IMR-90 (cell line): ENCODE measurements at regions not wholly inside any gene's neighbourhood (a gene's known extent, or its start where the extent isn't known, plus 50 kb on each side); places are given as distances from the start of the nearest gene placed in this dataset.

Experiments
- ATAC-seq: fragments of 200-7000 bp; cut with Tn5 transposase; 2 replicates; pipeline ENCODE4 v1.9.1; 2020; ENCODE audit warnings: low read depth, mild to moderate bottlenecking, moderate library complexity
- BruUV-seq: library from RNA; stranded (reverse); fragments of 400-500 nt; replicated peaks from 2 replicates; lab custom pipeline; 2021; lab: Mats Ljungman, UMichigan
- CTCF ChIA-PET: fragments of 300-600 bp; formaldehyde crosslinking; extraction: SDS; loops from one replicate; lab custom pipeline; 2021; ENCODE audit warnings: antibody characterized with exemption; lab: Yijun Ruan, JAX
- POLR2A ChIA-PET: fragments of 300-600 bp; sonication (Branson Sonifier 250); formaldehyde crosslinking; loops from one replicate; lab custom pipeline; 2022; ENCODE audit warnings: antibody characterized with exemption; ENCODE audit not compliant: unreplicated experiment; lab: Charles Lee
- DNase-seq: peaks from one replicate; pipeline ENCODE4 v3.0.0; 2013
- H2AFZ ChIP-seq: replicated peaks from 2 replicates; pipeline ENCODE3; 2013; ENCODE audit warnings: low read length, mild to moderate bottlenecking; ENCODE audit not compliant: poor library complexity
- H2AK5ac ChIP-seq: 2 replicates; pipeline ENCODE4 v1.6.1; 2013; ENCODE audit warnings: low read depth, low read length, inconsistent platforms
- H2AK9ac ChIP-seq: replicated peaks from 2 replicates; pipeline ENCODE3; 2013; ENCODE audit warnings: mild to moderate bottlenecking, low read depth, low read length, moderate library complexity; ENCODE audit not compliant: poor library complexity
- H2BK120ac ChIP-seq: 2 replicates; pipeline ENCODE4 v1.6.1; 2013; ENCODE audit warnings: low read depth, low read length, inconsistent platforms
- H2BK15ac ChIP-seq: 3 replicates; pipeline ENCODE4 v1.6.1; 2013; ENCODE audit warnings: low read depth, low read length, inconsistent platforms
- H2BK20ac ChIP-seq: 2 replicates; pipeline ENCODE4 v1.6.1; 2013; ENCODE audit warnings: low read depth, mild to moderate bottlenecking, inconsistent platforms, low read length, moderate library complexity
- H2BK5ac ChIP-seq: 2 replicates; pipeline ENCODE4 v1.6.1; 2013; ENCODE audit warnings: mild to moderate bottlenecking, low read depth, low read length, inconsistent platforms; ENCODE audit not compliant: poor library complexity, severe bottlenecking
- H3K14ac ChIP-seq: replicated peaks from 2 replicates; pipeline ENCODE4 v1.6.1; 2013; ENCODE audit warnings: low read depth, low read length, inconsistent platforms
- H3K18ac ChIP-seq: 2 replicates; pipeline ENCODE4 v1.6.1; 2013; ENCODE audit warnings: low read depth, low read length, control low read depth
- H3K23ac ChIP-seq: 2 replicates; pipeline ENCODE4 v1.6.1; 2013; ENCODE audit warnings: low read depth, low read length, inconsistent platforms
- H3K27ac ChIP-seq: 2 replicates; pipeline ENCODE4 v1.5.1; 2013; ENCODE audit warnings: mild to moderate bottlenecking, control low read depth, low read length; ENCODE audit not compliant: insufficient read depth
- H3K27me3 ChIP-seq: 2 replicates; pipeline ENCODE4 v1.6.1; 2013; ENCODE audit warnings: low read length; ENCODE audit not compliant: control insufficient read depth, insufficient read depth
- H3K36me3 ChIP-seq: 2 replicates; pipeline ENCODE4 v1.6.1; 2013; ENCODE audit warnings: low read length, mixed read lengths; ENCODE audit not compliant: control insufficient read depth, insufficient read depth
- H3K4ac ChIP-seq: 2 replicates; pipeline ENCODE4 v1.6.1; 2013; ENCODE audit warnings: low read depth, low read length, inconsistent platforms
- H3K4me1 ChIP-seq: 2 replicates; pipeline ENCODE4 v1.6.1; 2013; ENCODE audit warnings: low read length, mixed read lengths; ENCODE audit not compliant: control insufficient read depth, insufficient read depth
- H3K4me2 ChIP-seq: 2 replicates; pipeline ENCODE4 v1.6.1; 2013; ENCODE audit warnings: low read depth, mild to moderate bottlenecking, control low read depth, low read length, moderate library complexity
- H3K4me3 ChIP-seq: 2 replicates; pipeline ENCODE4 v1.5.1; 2013; ENCODE audit warnings: low read depth, mild to moderate bottlenecking, control low read depth, low read length, moderate library complexity; ENCODE audit not compliant: insufficient read depth
- H3K56ac ChIP-seq: 2 replicates; pipeline ENCODE4 v1.6.1; 2013; ENCODE audit warnings: low read length, inconsistent platforms; ENCODE audit not compliant: insufficient read depth; ENCODE audit errors: extremely low read depth
- H3K79me1 ChIP-seq, 2 experiments: 2 replicates each; pipeline ENCODE4 v1.6.1; 2013; ENCODE audit warnings: low read length in 2 of 2, inconsistent platforms in 1 of 2, low read depth in 1 of 2
- H3K9ac ChIP-seq: 2 replicates; pipeline ENCODE4 v1.6.1; 2013; ENCODE audit warnings: low read depth, low read length, control low read depth
- H3K9me1 ChIP-seq: 2 replicates; pipeline ENCODE4 v1.6.1; 2013; ENCODE audit warnings: low read length, inconsistent platforms; ENCODE audit not compliant: insufficient read depth
- H3K9me3 ChIP-seq: 2 replicates; pipeline ENCODE4 v1.6.1; 2013; ENCODE audit warnings: low read length; ENCODE audit not compliant: control insufficient read depth, insufficient read depth
- H4K20me1 ChIP-seq: 2 replicates; pipeline ENCODE4 v1.6.1; 2013; ENCODE audit warnings: low read length, inconsistent platforms; ENCODE audit not compliant: insufficient read depth
- H4K5ac ChIP-seq: 2 replicates; pipeline ENCODE4 v1.6.1; 2013; ENCODE audit warnings: mild to moderate bottlenecking, low read depth, low read length, control low read depth
- H4K8ac ChIP-seq, 2 experiments: 2 replicates each; pipeline ENCODE4 v1.6.1; 2013; ENCODE audit warnings: low read depth in 2 of 2, low read length in 2 of 2, control low read depth in 1 of 2, inconsistent platforms in 1 of 2
- H4K91ac ChIP-seq: 2 replicates; pipeline ENCODE4 v1.6.1; 2013; ENCODE audit warnings: low read depth, low read length, inconsistent platforms; ENCODE audit not compliant: insufficient read depth
- BHLHE40 ChIP-seq: fragments of 150-350 bp; IDR thresholded peaks from 2 replicates; pipeline ENCODE4 v1.6.1; 2016; ENCODE audit warnings: mild to moderate bottlenecking, low read depth, low read length
- CEBPB ChIP-seq: IDR thresholded peaks from 2 replicates; pipeline ENCODE4 v1.6.1; 2012; ENCODE audit warnings: low read depth, low read length, improper control_type of control experiment
- CHD1 ChIP-seq: IDR thresholded peaks from 2 replicates; pipeline ENCODE4 v1.6.1; 2012; ENCODE audit warnings: low read depth, low read length, improper control_type of control experiment
- FOS ChIP-seq: fragments of 150-350 bp; IDR thresholded peaks from 2 replicates; pipeline ENCODE4 v1.6.1; 2016; ENCODE audit warnings: low read depth, low read length
- MAFK ChIP-seq: IDR thresholded peaks from 2 replicates; pipeline ENCODE4 v1.6.1; 2012; ENCODE audit warnings: low read depth, low read length, improper control_type of control experiment
- MAZ ChIP-seq: IDR thresholded peaks from 2 replicates; pipeline ENCODE4 v1.6.1; 2012; ENCODE audit warnings: low read depth, mild to moderate bottlenecking, low read length, improper control_type of control experiment, moderate library complexity, borderline replicate concordance
- MXI1 ChIP-seq: IDR thresholded peaks from 2 replicates; pipeline ENCODE4 v1.6.1; 2012; ENCODE audit warnings: low read depth, mild to moderate bottlenecking, low read length, moderate library complexity, borderline replicate concordance
- NFE2L2 ChIP-seq: fragments of 150-350 bp; IDR thresholded peaks from 2 replicates; pipeline ENCODE4 v1.6.1; 2016; ENCODE audit warnings: low read depth, mild to moderate bottlenecking, low read length
- POLR2A ChIP-seq: IDR thresholded peaks from 2 replicates; pipeline ENCODE4 v1.6.1; 2012; ENCODE audit warnings: mild to moderate bottlenecking, low read depth, low read length
- RCOR1 ChIP-seq: IDR thresholded peaks from 2 replicates; pipeline ENCODE4 v1.6.1; 2012; ENCODE audit warnings: mild to moderate bottlenecking, low read length, improper control_type of control experiment; ENCODE audit not compliant: insufficient replicate concordance
- RFX5 ChIP-seq: IDR thresholded peaks from 2 replicates; pipeline ENCODE4 v1.8.0; 2012; ENCODE audit warnings: low read depth, mild to moderate bottlenecking, low read length, moderate library complexity
- SMC3 ChIP-seq: fragments of 150-350 bp; IDR thresholded peaks from 2 replicates; pipeline ENCODE4 v1.6.1; 2016; ENCODE audit warnings: low read depth, mild to moderate bottlenecking, antibody characterized with exemption, low read length, moderate library complexity
- WGBS, 2 experiments: methylation state at CpG; one replicate each; pipeline versions ENCODE4 v1.1.5 to v1.1.7; 2013; ENCODE audit warnings: missing lambda C conversion rate in 2 of 2; ENCODE audit not compliant: insufficient read length in 1 of 2; ENCODE audit errors: extremely low coverage in 2 of 2; 5-methylcytosine and 5-hydroxymethylcytosine counted together
- dilution Hi-C: fragments of 300-500 bp; cut with HindIII; formaldehyde crosslinking; loops from one replicate; pipeline ENCODE4 v1.14.3; 2018; ENCODE audit warnings: low sequenced_read_pairs; ENCODE audit not compliant: unreplicated experiment
- in situ Hi-C: fragments of 300-500 bp; cut with MboI; formaldehyde crosslinking; loops from 3 replicates; pipeline ENCODE4 v1.14.3; 2019; ENCODE audit warnings: low sequenced_read_pairs, inconsistent platforms, mixed read lengths
- intact Hi-C: fragments of 100-400 bp; cut with micrococcal nuclease; formaldehyde crosslinking; loops from 2 replicates; pipeline ENCODE4 v1.10.0; 2022
- TF ChIP-seq, protein P1 (sequence below): fragments of 150-350 bp; IDR thresholded peaks from 2 replicates; pipeline ENCODE4 v1.6.1; 2017; ENCODE audit warnings: mild to moderate bottlenecking, antibody characterized with exemption, low read length, low read depth
- TF ChIP-seq, protein P2 (sequence below): fragments of 150-350 bp; IDR thresholded peaks from 2 replicates; pipeline ENCODE4 v1.6.1; 2016; ENCODE audit warnings: low read depth, mild to moderate bottlenecking, low read length, moderate library complexity, borderline replicate concordance

DNA sequence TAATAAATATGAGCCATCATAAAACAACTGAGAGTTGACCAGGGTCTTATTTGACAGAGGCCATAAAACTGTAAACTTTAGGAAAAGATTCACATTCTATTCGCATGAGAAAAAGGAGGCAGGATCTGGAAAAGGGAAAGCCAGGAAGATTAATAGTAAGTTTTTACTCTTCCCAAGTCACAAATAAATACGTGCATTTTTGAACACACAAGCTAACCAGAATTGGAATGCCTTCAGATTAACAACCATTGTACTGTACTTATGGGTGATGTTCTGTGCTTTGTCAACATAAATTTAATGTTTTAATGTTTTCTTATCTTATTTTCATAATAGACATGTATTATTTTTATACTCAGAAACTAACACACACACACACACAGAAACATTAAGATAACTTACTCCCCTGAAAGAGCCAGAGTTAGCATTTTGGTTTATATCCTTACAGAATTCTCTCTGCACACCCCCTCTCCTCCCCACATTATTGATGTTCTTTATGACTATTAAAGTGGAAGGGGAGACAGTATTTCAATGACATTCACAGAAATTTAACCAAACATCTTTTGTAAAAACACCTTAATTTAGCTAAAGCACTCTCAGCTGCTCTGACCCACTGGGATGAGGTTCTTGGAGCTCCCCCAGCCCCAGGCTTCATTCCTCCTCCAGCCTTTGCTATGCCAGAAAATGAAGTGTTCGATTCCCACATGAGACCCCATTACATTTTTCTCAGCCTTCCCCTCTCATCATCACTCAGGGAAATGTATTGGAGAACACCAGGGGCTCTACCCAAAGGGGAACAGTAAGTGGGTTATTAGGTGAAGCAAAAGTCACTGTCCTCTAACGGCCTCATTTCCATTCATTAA lies 155.5 kb downstream of the ESM1 start:
- Histone ChIP-seq H3K18ac (peak overlapping the region; percentile 64), H2BK5ac (no peak overlapping the region), H3K27ac (peak overlapping the region; percentile 22; the same call in 1 of the 2 replicates), H2BK120ac (peak overlapping the region; percentile 63; the same call in 1 of the 2 replicates), H3K9me3 (peaks cover 3% of the 10 kb centered on the region; the same call in 1 of the 2 replicates), H3K14ac (0 out of 2 replicates have a peak overlapping the region, but pooled peaks have one; percentile 30), H3K4me1 (peaks cover 23% of the 10 kb centered on the region), H2BK20ac (peak overlapping the region; percentile 54; the same call in 1 of the 2 replicates), H3K36me3 (no peaks in the 10 kb centered on the region), H3K56ac (no peak overlapping the region), H3K4me2 (no peak overlapping the region), H2AFZ (no peak overlapping the region), H3K79me1 (peaks cover 0 to 18% of the 10 kb centered on the region in 2 experiments; a peak in 3 of 4 replicates), H3K4me3 (no peak overlapping the region), H3K9ac (no peak overlapping the region), H4K8ac (peak overlapping the region in 1 of 2 experiments; percentile 2; a peak in 1 of 4 replicates), H3K9me1 (peaks cover 15% of the 10 kb centered on the region), H4K5ac (peak overlapping the region; percentile 41; the same call in 1 of the 2 replicates), H4K91ac (peak overlapping the region; percentile 21; the same call in 1 of the 2 replicates), H3K27me3 (no peaks in the 10 kb centered on the region), H2AK5ac (peak overlapping the region; percentile 27; the same call in 1 of the 2 replicates), H3K23ac (no peak overlapping the region), H2BK15ac (peak overlapping the region; percentile 32; the same call in 1 of the 3 replicates), H4K20me1 (no peaks in the 10 kb centered on the region), H2AK9ac (no peak overlapping the region), H3K4ac (peak overlapping the region; percentile 48; the same call in 1 of the 2 replicates)
- BruUV-seq = no TSS peak
- intact Hi-C loops (no loop called here), dilution Hi-C loops (no loop called here), in situ Hi-C loops (no loop called here)
- DNase-seq (no peak), ATAC-seq (no peak)
- TF ChIP-seq POLR2A (no peak), FOS (no peak), MAFK (no peak), CHD1 (no peak), SMC3 (no peak), MAZ (no peak), RFX5 (no peak), CEBPB (no peak), NFE2L2 (no peak), BHLHE40 (no peak), MXI1 (no peak), RCOR1 (no peak)
- TF ChIP-seq, protein P1, sequence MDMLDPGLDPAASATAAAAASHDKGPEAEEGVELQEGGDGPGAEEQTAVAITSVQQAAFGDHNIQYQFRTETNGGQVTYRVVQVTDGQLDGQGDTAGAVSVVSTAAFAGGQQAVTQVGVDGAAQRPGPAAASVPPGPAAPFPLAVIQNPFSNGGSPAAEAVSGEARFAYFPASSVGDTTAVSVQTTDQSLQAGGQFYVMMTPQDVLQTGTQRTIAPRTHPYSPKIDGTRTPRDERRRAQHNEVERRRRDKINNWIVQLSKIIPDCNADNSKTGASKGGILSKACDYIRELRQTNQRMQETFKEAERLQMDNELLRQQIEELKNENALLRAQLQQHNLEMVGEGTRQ = no peak
- TF ChIP-seq, protein P2, sequence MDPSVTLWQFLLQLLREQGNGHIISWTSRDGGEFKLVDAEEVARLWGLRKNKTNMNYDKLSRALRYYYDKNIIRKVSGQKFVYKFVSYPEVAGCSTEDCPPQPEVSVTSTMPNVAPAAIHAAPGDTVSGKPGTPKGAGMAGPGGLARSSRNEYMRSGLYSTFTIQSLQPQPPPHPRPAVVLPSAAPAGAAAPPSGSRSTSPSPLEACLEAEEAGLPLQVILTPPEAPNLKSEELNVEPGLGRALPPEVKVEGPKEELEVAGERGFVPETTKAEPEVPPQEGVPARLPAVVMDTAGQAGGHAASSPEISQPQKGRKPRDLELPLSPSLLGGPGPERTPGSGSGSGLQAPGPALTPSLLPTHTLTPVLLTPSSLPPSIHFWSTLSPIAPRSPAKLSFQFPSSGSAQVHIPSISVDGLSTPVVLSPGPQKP = no peak
- ChIA-PET POLR2A (no interaction called here), CTCF (no interaction called here)
- no CpG with 5 or more reads among the region's 4 CpGs for WGBS, 2 experiments
